Lower leg skin (tissue), 4 donors: ENCODE measurements at regions not wholly inside any gene's neighbourhood (a gene's known extent, or its start where the extent isn't known, plus 50 kb on each side); places are given as distances from the start of the nearest gene placed in this dataset.

Source experiments
- DNase-seq, 2 donors: peaks; one replicate each; pipeline ENCODE4 v3.0.0-alpha.2; 2019; ENCODE audit warnings: low spot score in 2 of 2
- H3K4me3 ChIP-seq: fragments of 200-600 bp; sonication (generic); 2 replicates; pipeline ENCODE4 v1.5.1; 2017; ENCODE audit warnings: mild to moderate bottlenecking, low read depth; ENCODE audit not compliant: poor library complexity, severe bottlenecking
- POLR2A ChIP-seq, 2 donors: fragments of 450-650 bp; IDR thresholded peaks; one replicate each; pipeline ENCODE4 v1.6.1; 2016 to 2017; ENCODE audit warnings: antibody characterized with exemption in 2 of 2, mild to moderate bottlenecking in 1 of 2, moderate library complexity in 1 of 2
- WGBS, 2 donors: methylation state at CpG; one replicate each; pipeline ENCODE4 v1.1.5; 2018; 5-methylcytosine and 5-hydroxymethylcytosine counted together
- intact Hi-C: fragments of 100-400 bp; cut with DNase I; formaldehyde crosslinking; loops from one replicate; pipeline ENCODE4 v1.15.0; 2023; ENCODE audit warnings: low total_unique reads
- TF ChIP-seq, protein P1 (sequence below), 3 donors: fragments of 450-650 bp; IDR thresholded peaks; one replicate each; pipeline ENCODE4 v1.5.1; 2016; ENCODE audit warnings: antibody characterized with exemption in 3 of 3, mild to moderate bottlenecking in 3 of 3, moderate library complexity in 2 of 3

DNA sequence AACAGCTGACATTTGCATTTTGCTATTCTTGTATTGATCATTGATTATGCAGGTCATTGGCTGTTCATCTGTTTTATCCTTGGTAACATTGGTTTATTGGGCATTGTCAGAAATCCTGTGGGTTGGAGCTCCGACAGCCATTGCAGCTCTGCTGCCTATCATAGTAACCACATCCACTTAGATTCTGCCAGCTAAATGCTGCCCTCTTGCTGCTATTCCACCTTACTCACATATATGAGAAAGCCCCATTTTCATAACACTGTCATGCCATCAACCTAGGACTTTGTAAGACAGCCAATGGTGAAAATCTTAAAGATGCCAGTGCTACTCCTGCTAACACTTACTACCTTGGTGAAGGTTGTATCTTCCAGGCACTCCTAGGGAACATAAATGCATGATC is 187.3 kb upstream of the CXCL13 start:
- intact Hi-C loops, result no loop called here
- no peak for TF ChIP-seq POLR2A (IDR thresholded peaks at IDR 0.05)
- TF ChIP-seq, protein P1, sequence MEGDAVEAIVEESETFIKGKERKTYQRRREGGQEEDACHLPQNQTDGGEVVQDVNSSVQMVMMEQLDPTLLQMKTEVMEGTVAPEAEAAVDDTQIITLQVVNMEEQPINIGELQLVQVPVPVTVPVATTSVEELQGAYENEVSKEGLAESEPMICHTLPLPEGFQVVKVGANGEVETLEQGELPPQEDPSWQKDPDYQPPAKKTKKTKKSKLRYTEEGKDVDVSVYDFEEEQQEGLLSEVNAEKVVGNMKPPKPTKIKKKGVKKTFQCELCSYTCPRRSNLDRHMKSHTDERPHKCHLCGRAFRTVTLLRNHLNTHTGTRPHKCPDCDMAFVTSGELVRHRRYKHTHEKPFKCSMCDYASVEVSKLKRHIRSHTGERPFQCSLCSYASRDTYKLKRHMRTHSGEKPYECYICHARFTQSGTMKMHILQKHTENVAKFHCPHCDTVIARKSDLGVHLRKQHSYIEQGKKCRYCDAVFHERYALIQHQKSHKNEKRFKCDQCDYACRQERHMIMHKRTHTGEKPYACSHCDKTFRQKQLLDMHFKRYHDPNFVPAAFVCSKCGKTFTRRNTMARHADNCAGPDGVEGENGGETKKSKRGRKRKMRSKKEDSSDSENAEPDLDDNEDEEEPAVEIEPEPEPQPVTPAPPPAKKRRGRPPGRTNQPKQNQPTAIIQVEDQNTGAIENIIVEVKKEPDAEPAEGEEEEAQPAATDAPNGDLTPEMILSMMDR (IDR thresholded peaks at IDR 0.05), result no peak
- H3K4me3 ChIP-seq, result no peak overlapping the region
- DNase-seq, result no peak
- WGBS, 2 donors, result 42 to 67% methylated on average over 1 of the region's 1 CpG

- TF ChIP-seq, protein P1 (IDR thresholded peaks at IDR 0.05), result no peak
- TF ChIP-seq POLR2A (IDR thresholded peaks at IDR 0.05), result no peak
- intact Hi-C loops, result loop anchor here (10.0 kb wide), 1 partner anchor 46 kb away; no protein-coding TSS in a partner anchor
- WGBS, 2 donors, result 89 to 93% methylated on average over 4 of the region's 4 CpGs
- DNase-seq, result no peak
- no peak overlapping the region for H3K4me3 ChIP-seq
These were observed 174.8 kb upstream of the CXCL13 start for GRCh38 chr4:77430847-77431246.

DNA sequence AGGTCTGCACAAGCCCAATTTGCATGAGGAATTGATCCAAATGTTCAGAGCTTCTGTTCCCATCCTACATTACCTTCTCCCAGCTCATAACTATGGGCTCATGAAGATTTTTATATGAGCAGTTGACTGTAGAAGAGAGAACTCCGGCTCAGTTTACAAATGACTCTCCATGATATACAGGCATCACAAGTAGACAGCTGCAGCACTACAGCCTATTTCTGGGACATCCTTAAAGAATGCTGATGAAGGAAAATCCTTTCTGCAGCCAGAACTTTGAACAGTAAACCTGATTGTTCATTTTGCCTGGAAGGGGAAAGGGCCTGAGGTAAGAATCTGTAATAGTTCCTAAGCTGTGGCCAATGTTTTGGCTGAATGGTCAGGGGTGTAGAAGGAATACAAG is 174.1 kb upstream of the CXCL13 start:
- WGBS, 2 donors, result 83 to 88% methylated on average over 1 of the region's 1 CpG
- TF ChIP-seq POLR2A (IDR thresholded peaks at IDR 0.05), result no peak
- TF ChIP-seq, protein P1 (IDR thresholded peaks at IDR 0.05), result no peak
- intact Hi-C loops, result loop anchor here (10.0 kb wide), 1 partner anchor 47 kb away; no protein-coding TSS in a partner anchor
- H3K4me3 ChIP-seq, result no peak overlapping the region
- no peak for DNase-seq

DNA sequence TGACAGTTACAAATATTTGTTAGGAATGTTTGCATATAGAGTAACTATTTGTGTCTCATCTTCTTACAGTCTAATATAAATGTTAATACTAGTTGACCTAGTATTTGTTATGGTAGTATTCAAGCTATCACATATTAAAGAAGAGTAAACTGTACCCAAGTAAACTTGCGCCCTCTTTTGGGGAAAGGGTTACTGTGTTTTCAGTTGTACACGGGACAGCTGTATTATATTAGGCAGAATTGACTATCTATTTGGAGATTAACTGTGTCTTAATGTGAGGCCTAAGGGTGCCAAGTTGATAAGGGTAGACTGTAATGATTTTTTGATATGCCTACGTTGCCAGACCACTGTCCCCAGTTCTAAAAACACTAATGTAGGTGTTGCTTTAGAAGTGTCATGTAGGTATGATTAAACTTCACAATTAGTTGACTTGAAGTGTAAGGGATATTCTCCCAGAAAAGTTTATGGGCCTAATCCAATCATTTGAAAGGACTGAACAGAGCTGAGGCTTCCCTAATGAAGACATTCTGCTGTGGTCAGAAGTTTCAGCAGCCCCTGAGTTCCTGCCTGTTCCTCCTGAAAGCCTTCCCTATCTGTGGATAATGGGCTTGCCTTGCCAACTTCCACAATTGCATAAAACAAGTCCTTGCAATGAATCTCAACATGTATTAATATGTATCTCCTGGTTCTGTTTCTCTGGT is 172.8 kb upstream of the CXCL13 start:
- no peak for DNase-seq
- TF ChIP-seq, protein P1 (IDR thresholded peaks at IDR 0.05), result no peak
- TF ChIP-seq POLR2A (IDR thresholded peaks at IDR 0.05), result no peak
- intact Hi-C loops, result loop anchor here (10.0 kb wide), 1 partner anchor 48 kb away; no protein-coding TSS in a partner anchor
- H3K4me3 ChIP-seq, result no peak overlapping the region
- 53% methylated on average over 3 of the region's 3 CpGs for WGBS, 2 donors

- whole genome bisulfite sequencing, 2 donors, result 0 to 1% methylated on average over 2 of the region's 2 CpGs
- TF ChIP-seq, protein P1 (IDR thresholded peaks at IDR 0.05), result no peak
- TF ChIP-seq POLR2A (IDR thresholded peaks at IDR 0.05), result no peak
- intact Hi-C loops, result loop anchor here (10.0 kb wide), 1 partner anchor 49 kb away; no protein-coding TSS in a partner anchor
- DNase-seq, result no peak
- H3K4me3 ChIP-seq, result no peak overlapping the region
These were observed 172.2 kb upstream of the CXCL13 start for GRCh38 chr4:77433418-77433733.
